Nephron (organoid): ENCODE measurements at regions not wholly inside any gene's neighbourhood (a gene's known extent, or its start where the extent isn't known, plus 50 kb on each side); places are given as distances from the start of the nearest gene placed in this dataset.

Experiments used
- H3K27ac Mint-ChIP-seq, 3 experiments: 2 replicates each; pipeline ENCODE4 v1.8.0; 2020; ENCODE audit warnings: mixed read lengths in 3 of 3, mild to moderate bottlenecking in 2 of 3, moderate library complexity in 1 of 3
- H3K27me3 Mint-ChIP-seq: 2 replicates; pipeline ENCODE4 v1.8.0; 2021; ENCODE audit warnings: low read depth, mild to moderate bottlenecking, moderate library complexity, mixed read lengths
- H3K36me3 Mint-ChIP-seq: 2 replicates; pipeline ENCODE4 v1.8.0; 2020; ENCODE audit warnings: low read depth, mixed read lengths
- H3K4me1 Mint-ChIP-seq: 2 replicates; pipeline ENCODE4 v1.8.0; 2020; ENCODE audit warnings: mixed read lengths
- H3K4me3 Mint-ChIP-seq, 3 experiments: 2 replicates each; pipeline ENCODE4 v1.8.0; 2020; ENCODE audit warnings: mild to moderate bottlenecking in 3 of 3, mixed read lengths in 3 of 3, moderate library complexity in 2 of 3
- H3K9me3 Mint-ChIP-seq: 2 replicates; pipeline ENCODE4 v1.8.0; 2020; ENCODE audit warnings: mixed read lengths
- CTCF ChIP-seq, 3 experiments: fragments of 200-600 bp; sonication (generic); IDR thresholded peaks; one replicate each; pipeline ENCODE4 v1.5.0; 2021; ENCODE audit warnings: antibody characterized with exemption in 3 of 3; ENCODE audit not compliant: unreplicated experiment in 3 of 3

DNA sequence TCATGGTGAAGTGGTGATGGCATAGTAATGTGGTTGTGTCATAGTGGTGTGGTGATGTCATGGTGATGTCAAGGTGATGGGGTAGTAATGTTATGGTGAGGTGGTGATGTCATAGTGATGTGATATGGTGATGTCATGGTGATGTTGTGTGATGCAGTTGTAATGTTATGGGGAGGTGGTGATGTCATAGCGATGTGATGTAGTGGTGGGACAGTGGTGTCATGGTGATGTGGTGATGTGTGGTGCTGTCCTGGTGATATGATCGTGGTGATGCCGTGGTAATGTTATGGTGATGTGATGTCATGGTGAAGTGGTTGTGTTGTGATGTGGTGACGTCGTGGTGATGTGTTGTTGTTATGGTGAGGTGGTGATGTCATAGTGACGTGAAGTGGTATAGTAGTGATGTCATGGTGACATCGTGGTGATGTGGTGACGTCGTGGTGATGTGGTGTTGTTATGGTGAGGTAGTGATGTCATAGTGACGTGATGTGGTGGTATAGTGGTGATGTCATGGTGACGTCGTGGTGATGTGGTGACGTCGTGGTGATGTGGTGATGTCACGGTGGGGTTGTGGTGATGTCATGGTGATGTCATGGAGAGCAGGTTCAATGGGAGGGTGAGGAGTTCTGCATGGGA is 242.7 kb upstream of the MYT1L start:
- Mint-ChIP-seq H3K4me3 (no peak overlapping the region), H3K27me3 (peaks cover 4% of the 10 kb centered on the region), H3K9me3 (no peaks in the 10 kb centered on the region), H3K27ac (no peak overlapping the region), H3K4me1 (peaks cover 6% of the 10 kb centered on the region), H3K36me3 (no peaks in the 10 kb centered on the region)
- no peak for TF ChIP-seq CTCF (IDR thresholded peaks at IDR 0.05; ENCODE audit: unreplicated experiment in 3 of 3)

- no peaks in the 10 kb centered on the region for H3K9me3 Mint-ChIP-seq
- H3K36me3 Mint-ChIP-seq, result no peaks in the 10 kb centered on the region
- no peak for TF ChIP-seq CTCF (IDR thresholded peaks at IDR 0.05; ENCODE audit: unreplicated experiment in 3 of 3)
- peaks cover 6% of the 10 kb centered on the region for H3K4me1 Mint-ChIP-seq
- H3K27me3 Mint-ChIP-seq, result peaks cover 5% of the 10 kb centered on the region
- H3K27ac Mint-ChIP-seq, result no peak overlapping the region
- H3K4me3 Mint-ChIP-seq, result no peak overlapping the region
These were observed 242.1 kb upstream of the MYT1L start for GRCh38 chr2:2573205-2573604.

DNA sequence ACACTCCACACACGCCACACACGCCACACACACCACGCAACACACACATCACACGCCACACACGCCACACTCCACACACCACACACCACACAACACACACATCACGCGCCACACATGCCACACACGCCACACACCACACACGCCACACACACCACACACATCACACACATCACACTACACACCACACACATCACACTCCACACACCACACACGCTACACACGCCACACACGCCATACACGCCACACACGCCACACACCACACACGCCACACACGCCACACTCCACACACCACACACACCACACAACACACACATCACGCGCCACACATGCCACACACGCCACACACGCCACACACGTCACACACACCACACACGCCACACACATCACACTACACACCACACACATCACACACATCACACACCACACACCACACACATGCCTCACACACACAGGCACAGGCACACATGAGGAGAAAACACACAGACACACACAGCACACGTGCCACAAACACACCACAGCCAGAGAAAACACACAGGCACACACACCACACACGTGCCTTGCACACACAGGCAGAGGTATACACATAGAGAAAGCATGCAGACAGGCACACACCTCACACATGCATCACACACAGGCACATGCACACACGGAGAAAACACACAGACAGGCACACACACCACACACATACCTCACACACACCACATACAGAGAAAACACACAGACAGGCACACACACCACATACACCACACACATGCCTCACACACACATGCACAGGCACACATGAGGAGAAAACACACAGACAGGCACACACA is 241.5 kb upstream of the MYT1L start:
- H3K9me3 Mint-ChIP-seq, result no peaks in the 10 kb centered on the region
- peaks cover 6% of the 10 kb centered on the region for H3K4me1 Mint-ChIP-seq
- no peak overlapping the region for H3K4me3 Mint-ChIP-seq
- peaks cover 9% of the 10 kb centered on the region for H3K27me3 Mint-ChIP-seq
- H3K27ac Mint-ChIP-seq, result no peak overlapping the region
- no peaks in the 10 kb centered on the region for H3K36me3 Mint-ChIP-seq
- no peak for TF ChIP-seq CTCF (IDR thresholded peaks at IDR 0.05; ENCODE audit: unreplicated experiment in 3 of 3)

GRCh38 chr2:2571301-2572150 is 240.5 kb upstream of the MYT1L start:
- Mint-ChIP-seq H3K9me3 (no peaks in the 10 kb centered on the region), H3K27me3 (peaks cover 9% of the 10 kb centered on the region), H3K27ac (no peak overlapping the region), H3K4me3 (no peak overlapping the region), H3K36me3 (no peaks in the 10 kb centered on the region), H3K4me1 (peaks cover under 1% of the 10 kb centered on the region)
- TF ChIP-seq CTCF (IDR thresholded peaks at IDR 0.05; ENCODE audit: unreplicated experiment in 3 of 3), result no peak

GRCh38 chr2:2570871-2571270 is 239.8 kb upstream of the MYT1L start:
- no peaks in the 10 kb centered on the region for H3K4me1 Mint-ChIP-seq
- TF ChIP-seq CTCF (IDR thresholded peaks at IDR 0.05; ENCODE audit: unreplicated experiment in 3 of 3), result no peak
- H3K36me3 Mint-ChIP-seq, result no peaks in the 10 kb centered on the region
- H3K9me3 Mint-ChIP-seq, result no peaks in the 10 kb centered on the region
- peaks cover 9% of the 10 kb centered on the region for H3K27me3 Mint-ChIP-seq
- H3K27ac Mint-ChIP-seq, result no peak overlapping the region
- no peak overlapping the region for H3K4me3 Mint-ChIP-seq
